ENCODE measurements at regions not wholly inside any gene's neighbourhood (a gene's known extent, or its start where the extent isn't known, plus 50 kb on each side); places are given as distances from the start of the nearest gene placed in this dataset.

DNA sequence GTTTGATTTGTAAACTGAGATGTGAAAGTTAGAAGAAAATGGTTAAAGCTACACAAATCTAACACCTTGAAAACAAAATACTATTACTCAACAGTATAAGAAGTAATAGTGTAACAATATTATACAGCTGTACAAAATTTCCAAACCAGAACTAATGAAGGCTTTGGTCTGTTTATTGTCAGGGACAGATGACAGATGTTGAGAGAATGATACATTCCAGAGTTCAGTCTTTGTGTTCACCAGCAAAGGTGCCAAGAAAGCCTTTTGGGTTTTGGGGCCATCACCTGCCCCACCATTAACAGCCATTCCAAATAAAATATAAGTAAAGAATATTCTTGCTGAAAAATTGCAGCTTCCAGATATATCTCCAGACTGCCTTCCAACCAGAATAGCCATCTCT lies 439.3 kb downstream of the PCDH20 start:
- H3K27me3 ChIP-seq, result no peaks in the 10 kb centered on the region
- no peak for TF ChIP-seq CTCF (IDR thresholded peaks at IDR 0.05)
- H3K36me3 ChIP-seq, result no peaks in the 10 kb centered on the region
- H3K9me3 ChIP-seq, result peaks cover 0 to 8% of the 10 kb centered on the region in 2 donors
- H3K4me3 ChIP-seq, result no peak overlapping the region
- H3K4me1 ChIP-seq, result no peaks in the 10 kb centered on the region
- no peak for DNase-seq (ENCODE audit: low spot score)
- H3K27ac ChIP-seq, result no peak overlapping the region

- no peaks in the 10 kb centered on the region for H3K27me3 ChIP-seq
These were observed 441.4 kb downstream of the PCDH20 start for GRCh38 chr13:60974296-60974695.

GRCh38 chr13:60973529-60973928 lies 442.1 kb downstream of the PCDH20 start:
- H3K36me3 ChIP-seq, result no peaks in the 10 kb centered on the region
- H3K27me3 ChIP-seq, result no peaks in the 10 kb centered on the region
- TF ChIP-seq CTCF (IDR thresholded peaks at IDR 0.05), result no peak
- peaks cover 0 to 8% of the 10 kb centered on the region in 2 donors for H3K4me1 ChIP-seq
- no peak overlapping the region for H3K27ac ChIP-seq
- peaks cover 0 to 8% of the 10 kb centered on the region in 2 donors for H3K9me3 ChIP-seq
- DNase-seq (ENCODE audit: low spot score), result no peak
- no peak overlapping the region for H3K4me3 ChIP-seq

More at GRCh38 chr13:60974296-60974695, 441.4 kb downstream of the PCDH20 start:
- H3K4me1 ChIP-seq, result peaks cover 0 to 8% of the 10 kb centered on the region in 2 donors
- no peak for DNase-seq (ENCODE audit: low spot score)
- no peak for TF ChIP-seq CTCF (IDR thresholded peaks at IDR 0.05)
- H3K4me3 ChIP-seq, result no peak overlapping the region
- no peaks in the 10 kb centered on the region for H3K36me3 ChIP-seq
- no peak overlapping the region for H3K27ac ChIP-seq
- H3K9me3 ChIP-seq, result peaks cover 0 to 8% of the 10 kb centered on the region in 2 donors

GRCh38 chr13:60970736-60971135 lies 444.9 kb downstream of the PCDH20 start:
- no peaks in the 10 kb centered on the region for H3K27me3 ChIP-seq
- no peak for DNase-seq (ENCODE audit: low spot score)
- no peak overlapping the region for H3K4me3 ChIP-seq
- peaks cover 0 to 12% of the 10 kb centered on the region in 2 donors for H3K4me1 ChIP-seq
- H3K36me3 ChIP-seq, result no peaks in the 10 kb centered on the region
- TF ChIP-seq CTCF (IDR thresholded peaks at IDR 0.05), result no peak
- H3K27ac ChIP-seq, result peak overlapping the region in 1 of 2 donors; percentile 72
- H3K9me3 ChIP-seq, result peaks cover 0 to 8% of the 10 kb centered on the region in 2 donors

- H3K4me1 ChIP-seq, result peaks cover 0 to 12% of the 10 kb centered on the region in 2 donors
- H3K27ac ChIP-seq, result peak overlapping the region in 1 of 2 donors; percentile 72
- peaks cover 0 to 4% of the 10 kb centered on the region in 2 donors for H3K9me3 ChIP-seq
- TF ChIP-seq CTCF (IDR thresholded peaks at IDR 0.05), result no peak
- no peaks in the 10 kb centered on the region for H3K36me3 ChIP-seq
- no peaks in the 10 kb centered on the region for H3K27me3 ChIP-seq
- H3K4me3 ChIP-seq, result no peak overlapping the region
- no peak for DNase-seq (ENCODE audit: low spot score)
These were observed 446.0 kb downstream of the PCDH20 start for GRCh38 chr13:60969656-60970055.

- H3K9me3 ChIP-seq, result no peaks in the 10 kb centered on the region
- H3K27me3 ChIP-seq, result no peaks in the 10 kb centered on the region
- no peaks in the 10 kb centered on the region for H3K36me3 ChIP-seq
- no peak for DNase-seq (ENCODE audit: low spot score)
- H3K4me1 ChIP-seq, result no peaks in the 10 kb centered on the region
- no peak overlapping the region for H3K4me3 ChIP-seq
- no peak for TF ChIP-seq CTCF (IDR thresholded peaks at IDR 0.05)
- no peak overlapping the region for H3K27ac ChIP-seq
These were observed 456.2 kb downstream of the PCDH20 start for GRCh38 chr13:60959427-60959826.
